H1 (cell line): ENCODE measurements at regions not wholly inside any gene's neighbourhood (a gene's known extent, or its start where the extent isn't known, plus 50 kb on each side); places are given as distances from the start of the nearest gene placed in this dataset.

Experiments used
- CTBP2 ChIP-seq: IDR thresholded peaks from 2 replicates; pipeline ENCODE4 v1.7.0; 2011; ENCODE audit warnings: borderline replicate concordance, mild to moderate bottlenecking, moderate library complexity, mixed read lengths, low read length; ENCODE audit not compliant: insufficient read depth, insufficient read length
- NANOG ChIP-seq: IDR thresholded peaks from 2 replicates; pipeline ENCODE4 v1.6.1; 2011; ENCODE audit warnings: low read length, low read depth, mild to moderate bottlenecking, inconsistent platforms; ENCODE audit not compliant: insufficient read depth, poor library complexity, severe bottlenecking
- TF ChIP-seq, protein P1 (sequence below): IDR thresholded peaks from 2 replicates; pipeline ENCODE4 v1.6.1; 2011; ENCODE audit warnings: low read length, improper control_type of control experiment

- no peak for TF ChIP-seq NANOG
- TF ChIP-seq, protein P1, sequence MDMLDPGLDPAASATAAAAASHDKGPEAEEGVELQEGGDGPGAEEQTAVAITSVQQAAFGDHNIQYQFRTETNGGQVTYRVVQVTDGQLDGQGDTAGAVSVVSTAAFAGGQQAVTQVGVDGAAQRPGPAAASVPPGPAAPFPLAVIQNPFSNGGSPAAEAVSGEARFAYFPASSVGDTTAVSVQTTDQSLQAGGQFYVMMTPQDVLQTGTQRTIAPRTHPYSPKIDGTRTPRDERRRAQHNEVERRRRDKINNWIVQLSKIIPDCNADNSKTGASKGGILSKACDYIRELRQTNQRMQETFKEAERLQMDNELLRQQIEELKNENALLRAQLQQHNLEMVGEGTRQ: no peak
- TF ChIP-seq CTBP2: no peak
These were observed 64.6 kb downstream of the RPL27A start (continued) for GRCh38 chr11:8747173-8747572.
